Erythroblast (primary cell): ENCODE measurements at regions not wholly inside any gene's neighbourhood (a gene's known extent, or its start where the extent isn't known, plus 50 kb on each side); places are given as distances from the start of the nearest gene placed in this dataset.

Experiments
- GATA1 ChIP-seq: IDR thresholded peaks from 2 replicates; pipeline ENCODE4 v1.6.1; 2011; ENCODE audit warnings: low read depth, mild to moderate bottlenecking, control low read depth, low read length, moderate library complexity
- POLR2A ChIP-seq: IDR thresholded peaks from 2 replicates; pipeline ENCODE4 v1.6.1; 2011; ENCODE audit warnings: mild to moderate bottlenecking, low read length

DNA sequence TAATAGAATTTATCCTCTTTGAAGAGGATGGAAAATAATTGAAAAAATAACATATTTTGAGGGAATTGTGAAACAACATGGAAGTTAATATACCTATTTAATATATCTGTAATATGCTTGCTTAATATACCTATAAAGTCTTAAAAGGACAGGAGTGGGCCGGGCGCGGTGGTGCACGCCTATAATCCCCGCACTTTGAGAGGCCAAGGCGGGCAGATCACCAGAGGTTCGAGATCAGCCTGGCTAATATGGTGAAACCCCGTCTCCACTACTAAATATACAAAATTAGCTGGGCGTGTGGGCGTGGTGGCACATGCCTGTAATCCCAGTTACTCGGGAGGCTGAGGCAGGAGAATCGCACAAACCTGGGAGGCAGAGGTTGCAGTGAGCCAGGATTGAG, 254.9 kb downstream of the TMX3 start:
- TF ChIP-seq POLR2A (no peak), GATA1 (no peak)
